ENCODE measurements at regions not wholly inside any gene's neighbourhood (a gene's known extent, or its start where the extent isn't known, plus 50 kb on each side); places are given as distances from the start of the nearest gene placed in this dataset.

DNA sequence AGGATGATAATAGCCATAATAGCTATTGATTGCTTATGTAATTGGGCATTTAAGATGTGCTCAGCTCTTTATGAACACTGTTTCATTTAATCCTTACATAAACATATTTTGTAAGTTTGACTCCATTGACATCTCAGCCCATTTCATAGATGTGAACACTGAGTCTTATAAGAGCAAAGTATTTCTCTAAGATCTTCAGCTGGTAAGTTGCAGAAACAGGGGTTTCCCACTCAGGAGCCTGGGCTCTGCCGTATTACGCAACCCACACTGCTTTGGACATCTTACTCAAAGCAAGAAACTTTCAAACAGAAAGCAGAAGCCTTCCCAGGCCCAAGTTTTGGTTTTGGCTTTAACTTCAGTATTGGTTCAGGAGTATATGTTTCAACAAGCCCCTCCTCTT is 705.1 kb downstream of the MED13L start:
- TF ChIP-seq, protein P1, sequence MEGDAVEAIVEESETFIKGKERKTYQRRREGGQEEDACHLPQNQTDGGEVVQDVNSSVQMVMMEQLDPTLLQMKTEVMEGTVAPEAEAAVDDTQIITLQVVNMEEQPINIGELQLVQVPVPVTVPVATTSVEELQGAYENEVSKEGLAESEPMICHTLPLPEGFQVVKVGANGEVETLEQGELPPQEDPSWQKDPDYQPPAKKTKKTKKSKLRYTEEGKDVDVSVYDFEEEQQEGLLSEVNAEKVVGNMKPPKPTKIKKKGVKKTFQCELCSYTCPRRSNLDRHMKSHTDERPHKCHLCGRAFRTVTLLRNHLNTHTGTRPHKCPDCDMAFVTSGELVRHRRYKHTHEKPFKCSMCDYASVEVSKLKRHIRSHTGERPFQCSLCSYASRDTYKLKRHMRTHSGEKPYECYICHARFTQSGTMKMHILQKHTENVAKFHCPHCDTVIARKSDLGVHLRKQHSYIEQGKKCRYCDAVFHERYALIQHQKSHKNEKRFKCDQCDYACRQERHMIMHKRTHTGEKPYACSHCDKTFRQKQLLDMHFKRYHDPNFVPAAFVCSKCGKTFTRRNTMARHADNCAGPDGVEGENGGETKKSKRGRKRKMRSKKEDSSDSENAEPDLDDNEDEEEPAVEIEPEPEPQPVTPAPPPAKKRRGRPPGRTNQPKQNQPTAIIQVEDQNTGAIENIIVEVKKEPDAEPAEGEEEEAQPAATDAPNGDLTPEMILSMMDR (IDR thresholded peaks at IDR 0.05), result no peak
- no peak for TF ChIP-seq POLR2A (IDR thresholded peaks at IDR 0.05)
